ENCODE measurements at regions not wholly inside any gene's neighbourhood (a gene's known extent, or its start where the extent isn't known, plus 50 kb on each side); places are given as distances from the start of the nearest gene placed in this dataset.

DNA sequence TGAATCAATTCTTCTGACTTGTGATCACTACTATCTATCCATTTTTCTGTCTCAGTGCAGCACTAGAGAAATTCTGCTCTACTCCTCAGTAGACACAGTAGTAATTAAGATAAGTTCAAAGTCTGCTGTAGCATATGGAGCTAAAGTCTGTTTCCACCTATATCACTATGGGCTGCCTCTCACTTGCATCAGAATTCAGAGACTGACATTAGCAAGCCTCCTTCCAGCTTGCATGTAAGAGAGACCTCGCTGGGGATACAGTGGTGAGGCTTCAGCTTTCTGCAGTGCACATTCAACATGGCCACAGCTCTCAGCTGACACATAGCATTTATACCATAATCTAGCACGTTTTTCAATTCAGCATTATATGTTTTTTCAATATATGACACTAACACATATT lies 217.0 kb downstream of the PLOD2 start:
- Histone ChIP-seq H3K9ac (ENCODE audit: extremely low read depth, low read length, poor library complexity, severe bottlenecking) (no peak overlapping the region), H3K4me1 (ENCODE audit: control insufficient read depth, insufficient read depth, low read length) (peaks cover 7% of the 10 kb centered on the region), H3K4me3 (ENCODE audit: low read length) (no peak overlapping the region), H3K9me3 (ENCODE audit: control insufficient read depth, low read length) (no peaks in the 10 kb centered on the region), H3K27ac (ENCODE audit: low read depth, low read length) (no peak overlapping the region), H3K27me3 (ENCODE audit: control insufficient read depth, insufficient read depth, low read length, poor library complexity, severe bottlenecking) (no peaks in the 10 kb centered on the region), H3K36me3 (ENCODE audit: control insufficient read depth, insufficient read depth, low read length) (no peaks in the 10 kb centered on the region)
- Mint-ChIP-seq H3K4me3 (no peak overlapping the region), H3K27me3 (ENCODE audit: insufficient read depth) (no peaks in the 10 kb centered on the region), H3K4me1 (peaks cover 25% of the 10 kb centered on the region), H3K9me3 (no peaks in the 10 kb centered on the region), H3K36me3 (ENCODE audit: low read depth) (no peaks in the 10 kb centered on the region), H3K27ac (no peak overlapping the region)
- TF ChIP-seq, protein P1, sequence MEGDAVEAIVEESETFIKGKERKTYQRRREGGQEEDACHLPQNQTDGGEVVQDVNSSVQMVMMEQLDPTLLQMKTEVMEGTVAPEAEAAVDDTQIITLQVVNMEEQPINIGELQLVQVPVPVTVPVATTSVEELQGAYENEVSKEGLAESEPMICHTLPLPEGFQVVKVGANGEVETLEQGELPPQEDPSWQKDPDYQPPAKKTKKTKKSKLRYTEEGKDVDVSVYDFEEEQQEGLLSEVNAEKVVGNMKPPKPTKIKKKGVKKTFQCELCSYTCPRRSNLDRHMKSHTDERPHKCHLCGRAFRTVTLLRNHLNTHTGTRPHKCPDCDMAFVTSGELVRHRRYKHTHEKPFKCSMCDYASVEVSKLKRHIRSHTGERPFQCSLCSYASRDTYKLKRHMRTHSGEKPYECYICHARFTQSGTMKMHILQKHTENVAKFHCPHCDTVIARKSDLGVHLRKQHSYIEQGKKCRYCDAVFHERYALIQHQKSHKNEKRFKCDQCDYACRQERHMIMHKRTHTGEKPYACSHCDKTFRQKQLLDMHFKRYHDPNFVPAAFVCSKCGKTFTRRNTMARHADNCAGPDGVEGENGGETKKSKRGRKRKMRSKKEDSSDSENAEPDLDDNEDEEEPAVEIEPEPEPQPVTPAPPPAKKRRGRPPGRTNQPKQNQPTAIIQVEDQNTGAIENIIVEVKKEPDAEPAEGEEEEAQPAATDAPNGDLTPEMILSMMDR (conservative IDR thresholded peaks at IDR 0.05) = no peak
- DNase-seq = no peak
- 71 to 79% methylated on average over 1 to 2 of the region's 2 CpGs for WGBS, 2 experiments (ENCODE audit: insufficient coverage in 1 of 2, insufficient read length in 1 of 2)

DNA sequence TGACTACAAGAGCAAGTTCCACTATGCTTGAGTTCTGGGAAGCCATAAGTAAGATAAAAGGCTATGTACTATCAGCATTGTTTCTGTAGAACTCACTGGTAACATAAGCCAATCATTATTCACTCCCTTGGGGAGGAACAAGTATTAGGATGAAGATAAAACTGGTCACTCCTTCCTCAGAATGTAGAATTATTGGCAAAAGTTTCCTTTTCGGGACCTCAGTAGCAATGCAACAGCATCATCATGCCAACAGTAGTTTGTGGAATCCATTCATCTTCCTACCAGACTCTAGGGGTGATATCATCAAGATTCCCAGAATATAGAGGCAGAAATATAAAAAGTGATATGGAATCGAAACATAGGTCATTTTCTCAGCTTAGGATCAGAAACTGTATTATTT lies 209.5 kb downstream of the PLOD2 start:
- Histone ChIP-seq H3K9ac (ENCODE audit: extremely low read depth, low read length, poor library complexity, severe bottlenecking) (no peak overlapping the region), H3K9me3 (ENCODE audit: control insufficient read depth, low read length) (no peaks in the 10 kb centered on the region), H3K4me3 (ENCODE audit: low read length) (no peak overlapping the region), H3K4me1 (ENCODE audit: control insufficient read depth, insufficient read depth, low read length) (peaks cover 1% of the 10 kb centered on the region), H3K27ac (ENCODE audit: low read depth, low read length) (no peak overlapping the region), H3K27me3 (ENCODE audit: control insufficient read depth, insufficient read depth, low read length, poor library complexity, severe bottlenecking) (no peaks in the 10 kb centered on the region), H3K36me3 (ENCODE audit: control insufficient read depth, insufficient read depth, low read length) (no peaks in the 10 kb centered on the region)
- no peaks in the 10 kb centered on the region for H3K27me3 Mint-ChIP-seq (ENCODE audit: insufficient read depth)
- H3K4me1 Mint-ChIP-seq = peaks cover 3% of the 10 kb centered on the region
- H3K36me3 Mint-ChIP-seq (ENCODE audit: low read depth) = peaks cover 2% of the 10 kb centered on the region
- peaks cover 2% of the 10 kb centered on the region for H3K9me3 Mint-ChIP-seq
- 95 to 100% methylated on average over 1 to 2 of the region's 2 CpGs for WGBS, 2 experiments (ENCODE audit: insufficient coverage in 1 of 2, insufficient read length in 1 of 2)
- no peak overlapping the region for H3K4me3 Mint-ChIP-seq
- TF ChIP-seq, protein P1 (conservative IDR thresholded peaks at IDR 0.05) = no peak
- no peak for DNase-seq
- H3K27ac Mint-ChIP-seq = no peak overlapping the region

DNA sequence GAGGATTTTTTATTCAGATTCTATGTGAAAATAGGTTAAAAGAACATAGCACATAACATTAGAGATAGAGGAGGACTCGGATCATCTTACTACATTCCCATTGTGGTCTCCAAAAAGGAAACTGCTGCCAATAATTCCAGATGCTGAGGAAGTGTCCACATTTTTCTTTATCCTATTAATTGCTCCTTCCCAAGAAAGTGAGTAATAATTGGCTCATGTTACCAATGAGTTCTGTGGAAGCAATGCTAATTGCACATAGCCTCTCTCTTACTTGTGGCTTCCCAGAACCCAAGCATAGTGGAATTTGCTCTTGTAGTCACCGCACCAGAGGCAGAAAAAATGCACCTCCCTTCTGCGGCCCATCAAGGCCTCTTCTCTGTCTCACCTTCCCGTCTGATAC lies 208.4 kb downstream of the PLOD2 start:
- Histone ChIP-seq H3K27ac (ENCODE audit: low read depth, low read length) (no peak overlapping the region), H3K27me3 (ENCODE audit: control insufficient read depth, insufficient read depth, low read length, poor library complexity, severe bottlenecking) (no peaks in the 10 kb centered on the region), H3K4me1 (ENCODE audit: control insufficient read depth, insufficient read depth, low read length) (no peaks in the 10 kb centered on the region), H3K4me3 (ENCODE audit: low read length) (no peak overlapping the region), H3K9ac (ENCODE audit: extremely low read depth, low read length, poor library complexity, severe bottlenecking) (no peak overlapping the region), H3K9me3 (ENCODE audit: control insufficient read depth, low read length) (no peaks in the 10 kb centered on the region), H3K36me3 (ENCODE audit: control insufficient read depth, insufficient read depth, low read length) (no peaks in the 10 kb centered on the region)
- WGBS, 2 experiments (ENCODE audit: insufficient coverage in 1 of 2, insufficient read length in 1 of 2) = 93 to 97% methylated on average over 3 to 4 of the region's 4 CpGs
- DNase-seq = no peak
- no peaks in the 10 kb centered on the region for H3K4me1 Mint-ChIP-seq
- TF ChIP-seq, protein P1 (conservative IDR thresholded peaks at IDR 0.05) = no peak
- peaks cover 2% of the 10 kb centered on the region for H3K9me3 Mint-ChIP-seq
- H3K4me3 Mint-ChIP-seq = no peak overlapping the region
- no peaks in the 10 kb centered on the region for H3K27me3 Mint-ChIP-seq (ENCODE audit: insufficient read depth)
- H3K36me3 Mint-ChIP-seq (ENCODE audit: low read depth) = peaks cover 2% of the 10 kb centered on the region
- H3K27ac Mint-ChIP-seq = no peak overlapping the region
